Psoas muscle (tissue), 7 donors: ENCODE measurements at regions not wholly inside any gene's neighbourhood (a gene's known extent, or its start where the extent isn't known, plus 50 kb on each side); places are given as distances from the start of the nearest gene placed in this dataset.

Source experiments
- ATAC-seq, 4 donors: fragments of 200-7000 bp; cut with Tn5 transposase; one replicate each; pipeline ENCODE4 v1.9.1; 2020; ENCODE audit warnings: moderate library complexity in 3 of 4, mild to moderate bottlenecking in 2 of 4
- DNase-seq, 2 donors: peaks; one replicate each; pipeline ENCODE4 v3.0.0-alpha.2; 2020
- H3K27ac ChIP-seq: fragments of 200-600 bp; one replicate; pipeline ENCODE4 v1.8.0; 2022
- H3K27me3 ChIP-seq, 3 donors: fragments of 200-600 bp in 1 of 3; one replicate each; pipeline versions ENCODE4 v1.6.1 to v1.8.0; 2013 to 2022; ENCODE audit warnings: low read length in 2 of 3, mild to moderate bottlenecking in 2 of 3, moderate library complexity in 1 of 3; ENCODE audit not compliant: insufficient read depth in 3 of 3
- H3K36me3 ChIP-seq, 2 donors: fragments of 200-600 bp in 1 of 2; one replicate each; pipeline versions ENCODE4 v1.6.1 to v1.8.0; 2013 to 2022; ENCODE audit warnings: low read depth in 1 of 2, mild to moderate bottlenecking in 1 of 2, moderate library complexity in 1 of 2; ENCODE audit not compliant: insufficient read depth in 1 of 2
- H3K4me1 ChIP-seq: fragments of 200-600 bp; one replicate; pipeline ENCODE4 v1.8.0; 2022
- H3K4me3 ChIP-seq: fragments of 200-600 bp; one replicate; pipeline ENCODE4 v1.8.0; 2022; ENCODE audit warnings: mild to moderate bottlenecking
- H3K9me3 ChIP-seq: fragments of 200-600 bp; one replicate; pipeline ENCODE4 v1.8.0; 2022
- WGBS, 3 donors: extraction: QIAGEN DNeasy Blood & Tissue Kit; methylation state at CpG; one replicate each; pipeline versions ENCODE4 v1.1.6 to v1.1.7; 2013; 5-methylcytosine and 5-hydroxymethylcytosine counted together
- intact Hi-C, 2 donors: fragments of 100-400 bp; cut with DNase I; formaldehyde crosslinking; loops; one replicate each; pipeline versions ENCODE4 v1.11.0 to v1.14.2; 2022
- TF ChIP-seq, protein P1 (sequence below): fragments of 200-600 bp; IDR thresholded peaks from one replicate; pipeline ENCODE4 v1.8.0; 2022; ENCODE audit warnings: antibody characterized with exemption
- donor health status: healthy with polysubstance abuse.
- donor health status: DM: no; HTN: no; CAD: no; lungs with moderate emphysema.
- donor health status: Bipolar disorder and iron deficiency.
- donor health status: healthy.
- donor health status: DM: yes; HTN: yes; CAD: no.
- donor health status: DM: no; HTN: no; CAD: no.
- donor health status: DM: yes; HTN: yes; CAD: no.

DNA sequence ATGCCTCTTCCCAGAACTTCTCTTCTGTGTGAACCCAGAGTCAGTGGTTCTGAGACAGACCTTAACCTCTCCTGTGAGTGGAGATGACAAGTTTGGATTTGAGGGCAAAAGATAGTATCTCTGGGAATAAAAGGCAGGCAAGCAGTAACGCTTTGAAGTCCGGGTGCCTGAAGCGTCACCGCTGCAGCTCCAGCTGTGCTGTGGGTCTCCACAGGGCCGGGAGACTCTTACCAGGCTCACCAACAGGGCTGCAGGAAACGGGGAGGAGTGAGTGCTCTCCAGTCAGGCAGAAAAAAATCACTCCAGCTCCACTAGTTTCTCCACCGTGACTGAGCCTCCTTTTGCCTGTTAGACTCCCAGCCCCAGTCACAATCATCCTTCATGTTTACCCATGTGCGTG is 79.7 kb upstream of the MAP4K4 start:
- intact Hi-C loops: no loop called here
- H3K9me3 ChIP-seq: no peaks in the 10 kb centered on the region
- H3K27ac ChIP-seq: no peak overlapping the region
- no peak for ATAC-seq
- H3K36me3 ChIP-seq: no peaks in the 10 kb centered on the region
- WGBS, 3 donors: 88 to 91% (median 89%) methylated on average over 8 of the region's 8 CpGs
- H3K4me1 ChIP-seq: no peaks in the 10 kb centered on the region
- H3K27me3 ChIP-seq: no peaks in the 10 kb centered on the region
- TF ChIP-seq, protein P1, sequence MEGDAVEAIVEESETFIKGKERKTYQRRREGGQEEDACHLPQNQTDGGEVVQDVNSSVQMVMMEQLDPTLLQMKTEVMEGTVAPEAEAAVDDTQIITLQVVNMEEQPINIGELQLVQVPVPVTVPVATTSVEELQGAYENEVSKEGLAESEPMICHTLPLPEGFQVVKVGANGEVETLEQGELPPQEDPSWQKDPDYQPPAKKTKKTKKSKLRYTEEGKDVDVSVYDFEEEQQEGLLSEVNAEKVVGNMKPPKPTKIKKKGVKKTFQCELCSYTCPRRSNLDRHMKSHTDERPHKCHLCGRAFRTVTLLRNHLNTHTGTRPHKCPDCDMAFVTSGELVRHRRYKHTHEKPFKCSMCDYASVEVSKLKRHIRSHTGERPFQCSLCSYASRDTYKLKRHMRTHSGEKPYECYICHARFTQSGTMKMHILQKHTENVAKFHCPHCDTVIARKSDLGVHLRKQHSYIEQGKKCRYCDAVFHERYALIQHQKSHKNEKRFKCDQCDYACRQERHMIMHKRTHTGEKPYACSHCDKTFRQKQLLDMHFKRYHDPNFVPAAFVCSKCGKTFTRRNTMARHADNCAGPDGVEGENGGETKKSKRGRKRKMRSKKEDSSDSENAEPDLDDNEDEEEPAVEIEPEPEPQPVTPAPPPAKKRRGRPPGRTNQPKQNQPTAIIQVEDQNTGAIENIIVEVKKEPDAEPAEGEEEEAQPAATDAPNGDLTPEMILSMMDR: no peak
- DNase-seq: no peak
- no peak overlapping the region for H3K4me3 ChIP-seq

DNA sequence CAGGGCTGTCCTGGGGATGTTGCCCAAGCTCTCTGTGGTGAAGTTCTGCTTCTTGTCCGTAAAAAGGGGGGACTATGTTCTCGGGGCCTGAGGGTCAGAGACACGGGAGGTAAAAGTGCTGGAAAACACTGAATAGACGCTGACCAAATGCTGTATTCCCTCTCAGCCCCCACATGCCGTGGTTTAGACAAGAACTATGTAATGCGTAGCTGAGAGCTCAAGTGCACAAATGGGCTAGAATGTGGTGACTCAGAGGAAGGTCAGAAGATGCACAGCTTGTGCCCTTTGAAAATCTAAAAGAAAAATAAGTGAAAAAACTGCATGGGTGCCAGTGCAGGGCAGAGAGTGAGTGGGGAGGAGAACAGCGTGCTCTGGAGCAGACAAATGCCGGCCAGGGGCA is 80.3 kb upstream of the MAP4K4 start:
- no peak overlapping the region for H3K27ac ChIP-seq
- no peak for ATAC-seq
- H3K4me1 ChIP-seq: no peaks in the 10 kb centered on the region
- H3K4me3 ChIP-seq: no peak overlapping the region
- no peaks in the 10 kb centered on the region for H3K36me3 ChIP-seq
- H3K27me3 ChIP-seq: no peaks in the 10 kb centered on the region
- WGBS, 3 donors: 86 to 94% (median 87%) methylated on average over 8 of the region's 8 CpGs
- TF ChIP-seq, protein P1: no peak
- H3K9me3 ChIP-seq: no peaks in the 10 kb centered on the region
- intact Hi-C loops: no loop called here
- no peak for DNase-seq

DNA sequence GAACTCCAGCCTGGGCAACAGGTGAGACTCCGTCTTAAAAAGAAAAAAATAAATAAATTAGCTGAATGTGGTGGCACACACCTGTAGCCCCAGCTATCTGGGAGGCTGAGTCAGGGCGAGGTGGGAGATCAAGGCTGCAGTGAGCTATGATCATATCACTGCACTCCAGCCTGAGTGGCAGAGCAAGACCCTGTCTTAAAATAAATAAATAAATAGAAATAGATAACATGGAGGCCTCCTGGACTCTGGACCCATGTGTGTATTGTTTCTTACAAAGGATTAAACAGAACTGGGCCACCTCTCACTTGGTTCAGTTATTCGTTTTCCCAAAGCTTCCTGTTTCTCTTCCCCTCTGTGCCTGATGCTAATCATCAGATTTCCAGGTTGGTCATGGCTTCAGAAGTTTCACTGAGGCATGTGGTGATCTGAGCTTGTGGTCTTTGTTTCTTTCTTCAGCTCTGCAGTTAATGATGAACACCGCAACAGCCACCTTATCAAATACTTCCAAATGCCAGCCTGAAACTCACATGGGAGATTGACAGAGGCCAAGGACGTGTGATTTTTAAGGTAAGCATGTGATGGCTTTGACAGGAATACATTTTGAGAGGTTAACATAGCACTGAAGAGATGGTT is 83.3 kb upstream of the MAP4K4 start:
- ATAC-seq (no peak), DNase-seq (no peak)
- H3K27me3 ChIP-seq: no peaks in the 10 kb centered on the region
- TF ChIP-seq, protein P1: no peak
- H3K36me3 ChIP-seq: no peaks in the 10 kb centered on the region
- H3K9me3 ChIP-seq: no peaks in the 10 kb centered on the region
- H3K27ac ChIP-seq: no peak overlapping the region
- intact Hi-C loops: no loop called here
- H3K4me1 ChIP-seq: no peaks in the 10 kb centered on the region
- 90 to 95% (median 92%) methylated on average over 5 of the region's 5 CpGs for WGBS, 3 donors
- H3K4me3 ChIP-seq: no peak overlapping the region

DNA sequence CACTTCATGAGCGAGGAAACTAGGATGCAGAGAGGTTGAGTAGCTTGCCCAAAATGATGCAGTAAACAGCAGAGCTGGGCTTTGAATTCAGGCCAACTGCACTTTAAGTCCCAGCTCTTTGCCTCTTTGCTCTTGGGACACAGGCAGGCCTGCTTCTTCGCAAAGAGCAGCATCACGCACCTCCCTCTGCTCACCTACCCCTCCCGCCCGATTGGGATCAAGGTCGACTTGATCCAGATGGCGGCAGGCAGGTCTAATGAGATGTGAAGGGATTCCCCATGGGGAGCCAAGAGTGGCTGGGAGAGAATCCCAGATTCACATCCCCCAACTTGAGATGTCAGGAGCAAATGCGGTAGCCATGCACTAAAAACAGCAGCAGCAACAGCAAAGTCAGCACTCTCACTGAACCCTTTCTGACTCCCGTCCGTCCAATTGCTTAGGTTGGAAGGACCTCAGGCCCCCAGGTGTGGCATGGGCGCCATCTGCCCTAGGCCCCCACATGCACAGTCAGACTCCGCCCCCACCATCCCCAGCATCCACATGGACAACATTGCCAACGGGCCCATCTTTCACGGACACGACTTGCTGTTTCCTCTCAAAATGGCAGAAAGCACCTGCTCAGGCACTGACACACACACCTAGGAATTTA is 84.3 kb upstream of the MAP4K4 start:
- H3K4me3 ChIP-seq: no peak overlapping the region
- no peak for DNase-seq

More for the DNA sequence above, 84.3 kb upstream of the MAP4K4 start:
- no peaks in the 10 kb centered on the region for H3K36me3 ChIP-seq
- intact Hi-C loops: no loop called here
- no peaks in the 10 kb centered on the region for H3K4me1 ChIP-seq
- ATAC-seq: no peak
- 65 to 74% (median 67%) methylated on average over 15 of the region's 15 CpGs for WGBS, 3 donors
- no peaks in the 10 kb centered on the region for H3K27me3 ChIP-seq
- no peak overlapping the region for H3K27ac ChIP-seq
- H3K9me3 ChIP-seq: no peaks in the 10 kb centered on the region
- TF ChIP-seq, protein P1: no peak
